ENCODE measurements at regions not wholly inside any gene's neighbourhood (a gene's known extent, or its start where the extent isn't known, plus 50 kb on each side); places are given as distances from the start of the nearest gene placed in this dataset.
"Not testable (repeated sequence)": the region's sequence is repeated elsewhere in the genome, so short reads cannot be mapped to it uniquely, and the experiment has no call there.

DNA sequence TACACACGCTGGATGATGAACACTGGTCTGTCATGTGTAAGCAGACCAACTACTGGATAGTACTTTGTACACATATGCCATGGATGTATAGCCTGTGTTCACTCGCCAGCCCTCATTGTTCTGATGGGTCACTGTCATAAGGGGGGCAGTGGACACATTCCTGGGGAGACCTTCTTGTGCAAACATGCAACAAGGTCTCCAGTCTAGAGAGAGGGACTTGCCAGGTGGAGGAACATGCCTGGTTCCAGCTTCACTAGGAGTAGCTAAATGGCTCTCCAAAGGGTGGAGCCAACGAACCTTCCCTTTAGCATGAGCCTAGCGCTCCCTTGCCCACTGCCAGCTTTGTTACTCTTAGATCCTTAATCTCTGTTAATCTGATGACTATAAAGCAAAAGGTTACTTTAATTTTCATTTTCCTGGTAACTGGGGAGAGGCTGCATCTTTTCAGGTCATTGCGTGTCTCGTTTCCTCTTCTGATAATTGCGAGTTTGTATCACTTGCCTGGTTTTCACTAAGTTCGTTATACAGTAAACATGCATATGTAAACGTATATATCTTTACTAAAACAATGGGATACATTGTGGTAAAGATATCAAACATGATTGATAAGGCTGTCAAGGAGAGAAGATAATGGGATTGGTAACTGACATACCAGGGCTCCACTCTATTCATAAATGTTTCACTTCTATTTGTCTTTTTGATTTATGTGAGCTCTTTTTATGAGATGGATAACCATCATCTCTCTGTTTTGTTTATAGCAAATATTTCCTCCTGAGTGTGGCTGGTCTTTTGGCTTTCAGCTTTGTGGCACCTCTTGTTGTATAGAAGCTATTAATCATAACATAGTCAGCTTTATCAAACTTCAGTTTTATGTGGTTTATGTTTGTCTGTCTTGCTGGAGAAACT is 235.2 kb upstream of the SGCG start:
- H3K4me1 ChIP-seq = no peaks in the 10 kb centered on the region
- WGBS, 2 donors = 25 to 58% methylated on average over 9 of the region's 9 CpGs
- DNase-seq = no peak
- no peak overlapping the region for H3K27ac ChIP-seq
- no peaks in the 10 kb centered on the region for H3K36me3 ChIP-seq
- intact Hi-C loops (cut with DNase I) = no loop called here
- TF ChIP-seq EP300 (IDR thresholded peaks at IDR 0.05) = no peak
- TF ChIP-seq, protein P1, sequence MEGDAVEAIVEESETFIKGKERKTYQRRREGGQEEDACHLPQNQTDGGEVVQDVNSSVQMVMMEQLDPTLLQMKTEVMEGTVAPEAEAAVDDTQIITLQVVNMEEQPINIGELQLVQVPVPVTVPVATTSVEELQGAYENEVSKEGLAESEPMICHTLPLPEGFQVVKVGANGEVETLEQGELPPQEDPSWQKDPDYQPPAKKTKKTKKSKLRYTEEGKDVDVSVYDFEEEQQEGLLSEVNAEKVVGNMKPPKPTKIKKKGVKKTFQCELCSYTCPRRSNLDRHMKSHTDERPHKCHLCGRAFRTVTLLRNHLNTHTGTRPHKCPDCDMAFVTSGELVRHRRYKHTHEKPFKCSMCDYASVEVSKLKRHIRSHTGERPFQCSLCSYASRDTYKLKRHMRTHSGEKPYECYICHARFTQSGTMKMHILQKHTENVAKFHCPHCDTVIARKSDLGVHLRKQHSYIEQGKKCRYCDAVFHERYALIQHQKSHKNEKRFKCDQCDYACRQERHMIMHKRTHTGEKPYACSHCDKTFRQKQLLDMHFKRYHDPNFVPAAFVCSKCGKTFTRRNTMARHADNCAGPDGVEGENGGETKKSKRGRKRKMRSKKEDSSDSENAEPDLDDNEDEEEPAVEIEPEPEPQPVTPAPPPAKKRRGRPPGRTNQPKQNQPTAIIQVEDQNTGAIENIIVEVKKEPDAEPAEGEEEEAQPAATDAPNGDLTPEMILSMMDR (IDR thresholded peaks at IDR 0.05) = no peak
- no peak for TF ChIP-seq POLR2A (IDR thresholded peaks at IDR 0.05)
- TF ChIP-seq POLR2AphosphoS5 (IDR thresholded peaks at IDR 0.05) = no peak
- H3K4me3 ChIP-seq = no peak overlapping the region
- H3K27me3 ChIP-seq = peaks cover 0 to 22% (median 0%) of the 10 kb centered on the region in 3 donors
- H3K9me3 ChIP-seq = no peaks in the 10 kb centered on the region

- 84 to 94% methylated on average over 13 of the region's 13 CpGs for WGBS, 2 donors
- DNase-seq = no peak
- no peaks in the 10 kb centered on the region for H3K36me3 ChIP-seq
- TF ChIP-seq, protein P1 (IDR thresholded peaks at IDR 0.05) = no peak
- TF ChIP-seq POLR2A (IDR thresholded peaks at IDR 0.05) (no peak), POLR2AphosphoS5 (IDR thresholded peaks at IDR 0.05) (no peak), EP300 (IDR thresholded peaks at IDR 0.05) (no peak)
- H3K4me1 ChIP-seq = no peaks in the 10 kb centered on the region
- intact Hi-C loops (cut with DNase I) = no loop called here
- H3K9me3 ChIP-seq = peaks cover 0 to 2% (median 0%) of the 10 kb centered on the region in 4 donors
- H3K27me3 ChIP-seq = peaks cover 0 to 17% (median 0%) of the 10 kb centered on the region in 3 donors
- H3K4me3 ChIP-seq = no peak overlapping the region
- no peak overlapping the region for H3K27ac ChIP-seq
Measured at GRCh38 chr13:22948421-22948820, 232.4 kb upstream of the SGCG start.

- H3K27ac ChIP-seq; DNase-seq; H3K27me3 ChIP-seq; H3K9me3 ChIP-seq; H3K4me1 ChIP-seq; H3K4me3 ChIP-seq; H3K36me3 ChIP-seq; intact Hi-C loops (cut with DNase I): not testable (repeated sequence)
Measured at GRCh38 chr13:22952018-22952417, 228.8 kb upstream of the SGCG start.

DNA sequence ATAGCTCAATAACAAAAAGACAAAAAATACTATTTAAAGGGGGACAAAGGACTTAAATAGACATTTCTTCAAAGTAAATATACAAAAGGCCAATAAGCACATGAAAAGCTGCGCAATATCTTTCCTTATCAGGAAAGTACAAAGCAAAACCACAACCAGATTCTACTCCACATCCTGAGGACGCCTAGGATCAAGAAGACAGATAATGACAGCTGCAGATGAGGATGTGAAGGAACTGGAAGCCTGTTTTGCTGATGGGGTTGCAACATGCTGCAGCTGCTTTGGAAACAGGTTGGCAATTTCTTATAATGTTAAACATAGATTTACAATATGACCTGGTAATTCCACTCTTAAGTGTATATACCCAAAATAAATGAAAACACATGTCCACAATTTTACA is 225.6 kb upstream of the SGCG start:
- H3K36me3 ChIP-seq; DNase-seq; intact Hi-C loops (cut with DNase I); H3K9me3 ChIP-seq; H3K27ac ChIP-seq; H3K27me3 ChIP-seq; H3K4me3 ChIP-seq; H3K4me1 ChIP-seq: not testable (repeated sequence)
- 45 to 75% methylated on average over 2 of the region's 2 CpGs for WGBS, 2 donors

DNA sequence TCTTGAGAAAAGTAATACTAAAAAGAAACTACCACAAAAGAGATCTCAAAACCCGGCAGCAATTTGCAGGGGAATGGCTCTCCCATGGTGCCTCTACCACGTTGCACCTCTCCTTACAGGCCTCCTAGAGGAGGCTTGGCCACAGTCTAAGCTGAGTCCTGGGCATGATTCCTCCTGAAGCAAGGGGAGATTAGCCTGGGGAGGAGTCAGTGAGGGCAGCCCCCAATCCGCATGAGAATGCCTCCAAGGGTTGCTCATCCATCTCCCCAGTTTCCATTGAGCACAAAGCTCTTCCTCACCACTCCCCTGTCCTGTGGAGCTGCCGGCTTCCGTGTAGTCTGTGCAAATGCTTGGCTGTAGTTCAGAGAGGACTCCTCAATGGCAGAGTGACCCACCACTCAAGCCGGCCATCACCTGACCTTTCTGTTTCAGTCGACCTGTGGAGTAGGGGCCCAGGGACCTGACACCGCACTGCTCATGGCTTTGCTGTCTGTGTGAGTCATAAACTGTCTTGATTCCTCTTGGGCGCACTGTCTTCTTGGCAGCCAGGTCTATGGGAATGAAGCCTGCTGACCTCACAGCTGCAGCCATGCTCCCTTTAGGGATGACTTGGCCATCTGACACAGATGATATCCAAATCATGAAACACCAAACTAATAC is 224.2 kb upstream of the SGCG start:
- intact Hi-C loops (cut with DNase I); H3K9me3 ChIP-seq; H3K4me3 ChIP-seq; H3K27me3 ChIP-seq; H3K27ac ChIP-seq; H3K4me1 ChIP-seq; DNase-seq; H3K36me3 ChIP-seq: not testable (repeated sequence)
- WGBS, 2 donors = 89 to 90% methylated on average over 9 of the region's 9 CpGs

DNA sequence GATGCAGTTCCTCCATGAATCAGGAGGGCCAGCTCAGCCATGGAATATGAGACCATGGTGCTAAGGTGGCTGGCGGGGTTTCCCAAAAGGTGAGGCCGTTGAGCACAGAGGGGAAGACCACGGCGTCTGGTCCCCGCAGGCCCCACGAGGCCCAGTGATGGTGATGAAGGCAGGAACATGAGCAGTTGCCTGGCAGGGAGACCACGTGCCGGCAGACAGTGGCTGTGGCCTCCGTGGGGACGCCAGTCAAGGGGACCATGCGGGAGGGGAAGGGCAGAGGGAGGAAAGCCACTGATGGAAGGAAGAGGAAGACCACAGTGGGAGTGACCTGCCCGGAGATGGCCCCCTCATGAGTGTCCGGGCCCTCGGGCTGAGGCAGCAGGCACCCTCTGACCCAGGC is 220.9 kb upstream of the SGCG start:
- H3K36me3 ChIP-seq; H3K27ac ChIP-seq; intact Hi-C loops (cut with DNase I); H3K9me3 ChIP-seq; H3K27me3 ChIP-seq; DNase-seq; H3K4me1 ChIP-seq; H3K4me3 ChIP-seq: not testable (repeated sequence)
- WGBS, 2 donors = 89 to 96% methylated on average over 14 of the region's 14 CpGs

DNA sequence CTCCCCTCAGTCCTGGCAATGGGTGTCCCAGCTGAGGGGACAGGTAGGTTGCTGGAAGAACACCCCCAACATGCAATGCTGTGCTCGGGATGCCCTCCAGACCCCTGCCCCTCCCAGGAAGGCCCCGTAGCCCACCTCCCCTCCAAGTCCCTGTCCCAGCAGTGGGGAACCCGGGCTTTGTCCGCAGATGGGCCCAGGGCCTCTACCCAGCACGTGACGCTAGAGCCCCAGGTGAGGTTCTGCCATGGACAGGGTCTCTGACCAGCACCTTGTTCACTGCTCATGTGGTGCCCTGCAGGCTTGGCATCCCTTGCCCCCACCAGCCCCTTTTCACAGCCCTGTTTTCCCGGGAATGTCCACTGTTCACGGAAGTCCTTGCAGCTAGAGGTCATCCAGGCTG is 220.0 kb upstream of the SGCG start:
- no peak overlapping the region for H3K4me3 ChIP-seq
- H3K9me3 ChIP-seq = no peaks in the 10 kb centered on the region
- H3K27ac ChIP-seq = no peak overlapping the region
- intact Hi-C loops (cut with DNase I) = no loop called here
- no peaks in the 10 kb centered on the region for H3K4me1 ChIP-seq
- DNase-seq = no peak
- H3K27me3 ChIP-seq = no peaks in the 10 kb centered on the region
- TF ChIP-seq, protein P1 (IDR thresholded peaks at IDR 0.05) = no peak
- TF ChIP-seq POLR2A (IDR thresholded peaks at IDR 0.05) (no peak), EP300 (IDR thresholded peaks at IDR 0.05) (no peak), POLR2AphosphoS5 (IDR thresholded peaks at IDR 0.05) (no peak)
- 89 to 93% methylated on average over 8 of the region's 8 CpGs for WGBS, 2 donors
- H3K36me3 ChIP-seq = no peaks in the 10 kb centered on the region

GRCh38 chr13:22961342-22961741 is 219.4 kb upstream of the SGCG start:
- H3K9me3 ChIP-seq; H3K27ac ChIP-seq; H3K4me1 ChIP-seq; H3K27me3 ChIP-seq; H3K36me3 ChIP-seq; H3K4me3 ChIP-seq; intact Hi-C loops (cut with DNase I); DNase-seq: not testable (repeated sequence)
- WGBS, 2 donors = 76 to 86% methylated on average over 11 of the region's 14 CpGs
